Endothelial cell of umbilical vein (primary cell): ENCODE measurements at regions not wholly inside any gene's neighbourhood (a gene's known extent, or its start where the extent isn't known, plus 50 kb on each side); places are given as distances from the start of the nearest gene placed in this dataset.

Source experiments
- BruUV-seq: library from RNA; stranded (reverse); fragments of 400-500 nt; replicated peaks from 2 replicates; lab custom pipeline; 2021; lab: Mats Ljungman, UMichigan
- CTCF ChIA-PET: fragments of 300-600, 350-600 bp; sonication (Branson Sonifier 250); formaldehyde crosslinking; loops from one replicate; lab custom pipeline; 2021; ENCODE audit warnings: antibody characterized with exemption, inconsistent platforms; lab: Charles Lee
- POLR2A ChIA-PET: fragments of 300-600, 350-600 bp; sonication (Branson Sonifier 250); formaldehyde crosslinking; loops from one replicate; lab custom pipeline; 2021; ENCODE audit warnings: antibody characterized with exemption, inconsistent platforms; lab: Charles Lee
- DNase-seq: peaks from one replicate; pipeline ENCODE4 v3.0.0-alpha.2; 2011; ENCODE audit warnings: low read depth, low spot score
- FAIRE-seq: peaks from 2 replicates; lab custom pipeline; 2011; peaks lifted over from hg19 to GRCh38; lab: Jason Lieb, UNC
- H2AFZ ChIP-seq: 2 replicates; pipeline ENCODE4 v1.6.0; 2012; ENCODE audit warnings: low read depth, low read length, control low read depth, inconsistent platforms
- H3K27ac ChIP-seq: 2 replicates; pipeline ENCODE4 v1.5.1; 2011; ENCODE audit warnings: low read depth, mild to moderate bottlenecking, control low read depth, low read length, moderate library complexity; ENCODE audit not compliant: insufficient read depth
- H3K27me3 ChIP-seq, 2 experiments: 2 replicates each; pipeline versions ENCODE4 v1.6.0 to v1.6.1; 2011; ENCODE audit warnings: low read length in 2 of 2, mixed read lengths in 1 of 2; ENCODE audit not compliant: control insufficient read depth in 2 of 2, insufficient read depth in 2 of 2
- H3K36me3 ChIP-seq, 2 experiments: 2 replicates in 1 of 2; 3 replicates in 1 of 2; pipeline ENCODE4 v1.5.1; 2011; ENCODE audit warnings: low read length in 2 of 2, mild to moderate bottlenecking in 1 of 2, moderate library complexity in 1 of 2; ENCODE audit not compliant: control insufficient read depth in 2 of 2, insufficient read depth in 2 of 2; ENCODE audit errors: extremely low read depth in 1 of 2
- H3K4me1 ChIP-seq: 3 replicates; pipeline ENCODE4 v1.5.1; 2011; ENCODE audit warnings: mild to moderate bottlenecking, low read length; ENCODE audit not compliant: control insufficient read depth, insufficient read depth; ENCODE audit errors: extremely low read depth
- H3K4me2 ChIP-seq: 2 replicates; pipeline ENCODE4 v1.6.1; 2011; ENCODE audit warnings: low read length, control low read depth, mixed read lengths; ENCODE audit not compliant: insufficient read depth
- H3K4me3 ChIP-seq, 3 experiments: fragments of 200-600 bp in 1 of 3; sonication (generic), shearing (Covaris generic) in 1 of 3; replicated peaks in 1 of 3; 2 replicates each; pipeline ENCODE4 v1.5.1; 2011 to 2016; ENCODE audit warnings: control low read depth in 3 of 3, low read length in 3 of 3, mild to moderate bottlenecking in 2 of 3, inconsistent platforms in 1 of 3, low read depth in 1 of 3, moderate library complexity in 1 of 3; ENCODE audit not compliant: insufficient read depth in 1 of 3
- H3K79me2 ChIP-seq: 2 replicates; pipeline ENCODE4 v1.6.0; 2012; ENCODE audit warnings: low read length, inconsistent platforms; ENCODE audit not compliant: control insufficient read depth, insufficient read depth
- H3K9ac ChIP-seq: replicated peaks from 2 replicates; pipeline ENCODE3; 2011; ENCODE audit warnings: low read length, control low read depth; ENCODE audit not compliant: insufficient read depth; ENCODE audit errors: extremely low read depth
- H3K9me1 ChIP-seq: replicated peaks from 3 replicates; pipeline ENCODE4 v1.6.0; 2011; ENCODE audit warnings: mild to moderate bottlenecking, low read length; ENCODE audit not compliant: control insufficient read depth, insufficient read depth; ENCODE audit errors: extremely low read depth
- H3K9me3 ChIP-seq: replicated peaks from 2 replicates; pipeline ENCODE4 v1.5.1; 2012; ENCODE audit warnings: low read length, inconsistent platforms; ENCODE audit not compliant: control insufficient read depth, insufficient read depth
- H4K20me1 ChIP-seq: replicated peaks from 2 replicates; pipeline ENCODE3; 2011; ENCODE audit warnings: mild to moderate bottlenecking, low read length; ENCODE audit not compliant: control insufficient read depth, insufficient read depth; ENCODE audit errors: extremely low read depth
- EZH2 ChIP-seq: IDR thresholded peaks from 2 replicates; pipeline ENCODE4 v1.6.1; 2012; ENCODE audit warnings: borderline replicate concordance, low read depth, mild to moderate bottlenecking, moderate library complexity, low read length, inconsistent platforms; ENCODE audit not compliant: severe bottlenecking
- FOS ChIP-seq: IDR thresholded peaks from 2 replicates; pipeline ENCODE4 v1.6.1; 2011; ENCODE audit warnings: mild to moderate bottlenecking, low read length, moderate library complexity, borderline replicate concordance; ENCODE audit not compliant: insufficient read depth
- GATA2 ChIP-seq: IDR thresholded peaks from 2 replicates; pipeline ENCODE4 v1.7.0; 2011; ENCODE audit warnings: low read depth, mild to moderate bottlenecking, moderate library complexity, mixed read lengths, low read length; ENCODE audit not compliant: insufficient read length, insufficient read depth
- JUN ChIP-seq: IDR thresholded peaks from 2 replicates; pipeline ENCODE4 v1.6.1; 2011; ENCODE audit warnings: borderline replicate concordance, low read depth; ENCODE audit not compliant: insufficient read length, insufficient read depth
- MAX ChIP-seq: IDR thresholded peaks from 2 replicates; pipeline ENCODE4 v1.6.1; 2011; ENCODE audit not compliant: insufficient read depth, insufficient read length
- MYC ChIP-seq: IDR thresholded peaks from one replicate; pipeline ENCODE4 v1.6.1; 2011; ENCODE audit warnings: mild to moderate bottlenecking, low read depth, low read length
- POLR2A ChIP-seq: IDR thresholded peaks from 2 replicates; pipeline ENCODE4 v1.6.1; 2012; ENCODE audit warnings: low read depth, mild to moderate bottlenecking, control low read depth, low read length
- POLR2AphosphoS5 ChIP-seq: IDR thresholded peaks from 2 replicates; pipeline ENCODE4 v1.6.1; 2012; ENCODE audit warnings: low read depth, mild to moderate bottlenecking, control low read depth, low read length, moderate library complexity; ENCODE audit not compliant: insufficient read depth
- dilution Hi-C: fragments of 300-500 bp; cut with MboI; formaldehyde crosslinking; loops from one replicate; pipeline ENCODE4 v1.15.0; 2019; ENCODE audit warnings: low sequenced_read_pairs; ENCODE audit not compliant: extremely low pct_ligation_motif_present
- intact Hi-C: fragments of 100-400 bp; cut with micrococcal nuclease; formaldehyde crosslinking; loops from one replicate; pipeline ENCODE4 v1.10.0; 2022
- TF ChIP-seq, protein P1 (sequence below), 2 donors: IDR thresholded peaks; 1 replicate in 1 of 2; 2 replicates in 1 of 2; pipeline ENCODE4 v1.5.1; 2011; ENCODE audit warnings: low read length in 2 of 2, mild to moderate bottlenecking in 2 of 2, moderate library complexity in 2 of 2, control low read depth in 1 of 2, inconsistent platforms in 1 of 2, low read depth in 1 of 2; ENCODE audit not compliant: insufficient read depth in 1 of 2; ENCODE audit errors: extremely low read depth in 1 of 2

DNA sequence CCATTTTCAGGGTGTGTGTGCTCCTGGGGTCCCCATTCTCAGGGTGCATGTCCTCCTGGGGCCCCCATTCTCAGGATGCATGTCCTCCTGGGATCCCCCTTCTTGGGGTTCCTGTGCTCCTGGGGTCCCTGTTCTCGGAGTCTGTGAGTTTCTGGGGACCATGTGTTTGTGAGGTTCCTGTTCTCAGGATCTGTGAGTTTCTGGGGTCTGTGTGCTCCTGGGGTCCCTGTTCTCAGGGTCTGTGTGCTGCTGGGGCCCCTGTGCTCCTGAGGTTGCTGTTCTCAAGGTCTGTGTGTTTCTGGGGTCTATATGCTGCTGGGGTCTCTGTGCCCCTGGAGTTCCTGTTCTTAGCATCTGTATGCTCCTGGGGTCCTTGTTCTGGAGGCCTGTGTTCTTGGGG lies 425.5 kb downstream of the GLRX3 start:
- ChIA-PET CTCF (no interaction called here), POLR2A (no interaction called here)
- no peak overlapping the region for H3K9ac ChIP-seq
- H3K9me3 ChIP-seq, result no peaks in the 10 kb centered on the region
- H3K36me3 ChIP-seq, result no peaks in the 10 kb centered on the region
- H3K27me3 ChIP-seq, result no peaks in the 10 kb centered on the region
- no peak overlapping the region for H3K27ac ChIP-seq
- H3K79me2 ChIP-seq, result no peaks in the 10 kb centered on the region
- dilution Hi-C loops, result no loop called here
- no peaks in the 10 kb centered on the region for H3K4me1 ChIP-seq
- no peaks in the 10 kb centered on the region for H3K9me1 ChIP-seq
- BruUV-seq, result no TSS peak
- H2AFZ ChIP-seq, result no peak overlapping the region
- FAIRE-seq, result no peak
- H3K4me2 ChIP-seq, result no peak overlapping the region
- no peak overlapping the region for H3K4me3 ChIP-seq
- no peak for DNase-seq
- intact Hi-C loops, result no loop called here
- H4K20me1 ChIP-seq, result no peaks in the 10 kb centered on the region
- no peak for TF ChIP-seq JUN
- TF ChIP-seq, protein P1, sequence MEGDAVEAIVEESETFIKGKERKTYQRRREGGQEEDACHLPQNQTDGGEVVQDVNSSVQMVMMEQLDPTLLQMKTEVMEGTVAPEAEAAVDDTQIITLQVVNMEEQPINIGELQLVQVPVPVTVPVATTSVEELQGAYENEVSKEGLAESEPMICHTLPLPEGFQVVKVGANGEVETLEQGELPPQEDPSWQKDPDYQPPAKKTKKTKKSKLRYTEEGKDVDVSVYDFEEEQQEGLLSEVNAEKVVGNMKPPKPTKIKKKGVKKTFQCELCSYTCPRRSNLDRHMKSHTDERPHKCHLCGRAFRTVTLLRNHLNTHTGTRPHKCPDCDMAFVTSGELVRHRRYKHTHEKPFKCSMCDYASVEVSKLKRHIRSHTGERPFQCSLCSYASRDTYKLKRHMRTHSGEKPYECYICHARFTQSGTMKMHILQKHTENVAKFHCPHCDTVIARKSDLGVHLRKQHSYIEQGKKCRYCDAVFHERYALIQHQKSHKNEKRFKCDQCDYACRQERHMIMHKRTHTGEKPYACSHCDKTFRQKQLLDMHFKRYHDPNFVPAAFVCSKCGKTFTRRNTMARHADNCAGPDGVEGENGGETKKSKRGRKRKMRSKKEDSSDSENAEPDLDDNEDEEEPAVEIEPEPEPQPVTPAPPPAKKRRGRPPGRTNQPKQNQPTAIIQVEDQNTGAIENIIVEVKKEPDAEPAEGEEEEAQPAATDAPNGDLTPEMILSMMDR (IDR thresholded peaks at IDR 0.05; ENCODE audit: extremely low read depth in 1 of 2, insufficient read depth in 1 of 2, low read depth in 1 of 2, low read length in 2 of 2), result no peak
- TF ChIP-seq MYC, result no peak
- no peak for TF ChIP-seq FOS
- TF ChIP-seq EZH2, result no peak
- no peak for TF ChIP-seq GATA2
- no peak for TF ChIP-seq MAX
- TF ChIP-seq POLR2A, result no peak
- TF ChIP-seq POLR2AphosphoS5, result no peak
